HG02678 (cell line): ENCODE measurements at regions not wholly inside any gene's neighbourhood (a gene's known extent, or its start where the extent isn't known, plus 50 kb on each side); places are given as distances from the start of the nearest gene placed in this dataset.
A peak's percentile ranks its signal among the peaks of the same experiment; 100 is the strongest.

Experiments used
- ATAC-seq: cut with Tn5 transposase; IDR thresholded peaks from one replicate; pipeline ENCODE4 v1.9.1; 2021; ENCODE audit warnings: mild to moderate bottlenecking, moderate library complexity; ENCODE audit not compliant: unreplicated experiment

- ATAC-seq: no peak
Observed at GRCh38 chr13:78428646-78429045, 174.7 kb downstream of the POU4F1 start.

- no peak for ATAC-seq
Observed at GRCh38 chr13:78426183-78426582, 177.2 kb downstream of the POU4F1 start.

GRCh38 chr13:78420814-78421213 lies 182.5 kb downstream of the POU4F1 start:
- ATAC-seq: peak; percentile 57

GRCh38 chr13:78413887-78414553 lies 189.3 kb downstream of the POU4F1 start:
- no peak for ATAC-seq

- ATAC-seq: no peak
Observed at GRCh38 chr13:78410847-78411246, 192.5 kb downstream of the POU4F1 start.

GRCh38 chr13:78410164-78410563 lies 193.2 kb downstream of the POU4F1 start:
- ATAC-seq: no peak

- no peak for ATAC-seq
Observed at GRCh38 chr13:78409172-78409571, 194.2 kb downstream of the POU4F1 start.

- no peak for ATAC-seq
Observed at GRCh38 chr13:78404846-78405360, 198.4 kb downstream of the POU4F1 start.

GRCh38 chr13:78402708-78403400 lies 200.5 kb downstream of the POU4F1 start:
- no peak for ATAC-seq

- no peak for ATAC-seq
Observed at GRCh38 chr13:78401873-78402707, 201.3 kb downstream of the POU4F1 start.

GRCh38 chr13:78398743-78399410 lies 204.5 kb downstream of the POU4F1 start:
- peak; percentile 96 for ATAC-seq

GRCh38 chr13:78393286-78394142 lies 209.8 kb downstream of the POU4F1 start:
- ATAC-seq: no peak

- ATAC-seq: no peak
Observed at GRCh38 chr13:78383899-78384298, 219.5 kb downstream of the POU4F1 start.

GRCh38 chr13:78383071-78383484 lies 220.3 kb downstream of the POU4F1 start:
- no peak for ATAC-seq

GRCh38 chr13:78382491-78382890 lies 220.9 kb downstream of the POU4F1 start:
- ATAC-seq: no peak

GRCh38 chr13:78376822-78377221 lies 226.5 kb downstream of the POU4F1 start:
- ATAC-seq: no peak

- ATAC-seq: no peak
Observed at GRCh38 chr13:78376033-78376432, 227.3 kb downstream of the POU4F1 start.

- ATAC-seq: no peak
Observed at GRCh38 chr13:78372581-78372980, 230.8 kb downstream of the POU4F1 start.

GRCh38 chr13:78370231-78370630 lies 233.1 kb downstream of the POU4F1 start:
- ATAC-seq: no peak

- ATAC-seq: no peak
Observed at GRCh38 chr13:78364711-78365110, 238.6 kb downstream of the POU4F1 start.
